ENCODE measurements at regions not wholly inside any gene's neighbourhood (a gene's known extent, or its start where the extent isn't known, plus 50 kb on each side); places are given as distances from the start of the nearest gene placed in this dataset.

GRCh38 chr14:53871011-53871410, 85.6 kb downstream of the BMP4 start:
- TF ChIP-seq CTCF (IDR thresholded peaks at IDR 0.05) (no peak), POLR2A (IDR thresholded peaks at IDR 0.05) (no peak)

Measured in testis (tissue), 2 donors.